HL-60 (cell line): ENCODE measurements at regions not wholly inside any gene's neighbourhood (a gene's known extent, or its start where the extent isn't known, plus 50 kb on each side); places are given as distances from the start of the nearest gene placed in this dataset.

ENCODE experiments used
- POLR2AphosphoS5 ChIP-seq: IDR thresholded peaks from 2 replicates; pipeline ENCODE4 v1.6.1; 2012; ENCODE audit warnings: low read depth
- TF ChIP-seq, protein P1 (sequence below): IDR thresholded peaks from 2 replicates; pipeline ENCODE4 v1.6.1; 2012; ENCODE audit warnings: low read depth; ENCODE audit not compliant: insufficient replicate concordance
- TF ChIP-seq, protein P2 (sequence below): IDR thresholded peaks from one replicate; pipeline ENCODE4 v1.5.1; 2011; ENCODE audit warnings: low read length, control low read depth, inconsistent platforms; ENCODE audit not compliant: insufficient read depth

DNA sequence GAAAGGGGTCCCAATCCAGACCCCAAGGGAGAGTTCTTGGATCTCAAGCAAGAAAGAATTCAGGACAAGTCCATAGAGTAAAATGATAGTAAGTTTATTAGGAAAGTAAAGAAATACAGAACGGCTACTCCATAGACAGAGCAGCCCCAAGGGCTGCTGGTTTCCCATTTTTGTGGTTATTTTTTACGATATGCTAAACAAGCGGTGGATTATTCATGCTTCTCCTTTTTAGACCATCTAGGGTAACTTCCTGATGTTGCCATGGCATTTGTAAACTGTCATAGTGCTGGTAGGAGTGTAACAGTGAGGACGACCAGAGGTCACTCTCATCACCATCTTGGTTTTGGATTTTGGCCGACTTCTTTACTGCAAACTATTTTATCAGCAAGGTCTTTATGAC is 1033.4 kb downstream of the SORCS3 start:
- no peak for TF ChIP-seq POLR2AphosphoS5
- TF ChIP-seq, protein P1, sequence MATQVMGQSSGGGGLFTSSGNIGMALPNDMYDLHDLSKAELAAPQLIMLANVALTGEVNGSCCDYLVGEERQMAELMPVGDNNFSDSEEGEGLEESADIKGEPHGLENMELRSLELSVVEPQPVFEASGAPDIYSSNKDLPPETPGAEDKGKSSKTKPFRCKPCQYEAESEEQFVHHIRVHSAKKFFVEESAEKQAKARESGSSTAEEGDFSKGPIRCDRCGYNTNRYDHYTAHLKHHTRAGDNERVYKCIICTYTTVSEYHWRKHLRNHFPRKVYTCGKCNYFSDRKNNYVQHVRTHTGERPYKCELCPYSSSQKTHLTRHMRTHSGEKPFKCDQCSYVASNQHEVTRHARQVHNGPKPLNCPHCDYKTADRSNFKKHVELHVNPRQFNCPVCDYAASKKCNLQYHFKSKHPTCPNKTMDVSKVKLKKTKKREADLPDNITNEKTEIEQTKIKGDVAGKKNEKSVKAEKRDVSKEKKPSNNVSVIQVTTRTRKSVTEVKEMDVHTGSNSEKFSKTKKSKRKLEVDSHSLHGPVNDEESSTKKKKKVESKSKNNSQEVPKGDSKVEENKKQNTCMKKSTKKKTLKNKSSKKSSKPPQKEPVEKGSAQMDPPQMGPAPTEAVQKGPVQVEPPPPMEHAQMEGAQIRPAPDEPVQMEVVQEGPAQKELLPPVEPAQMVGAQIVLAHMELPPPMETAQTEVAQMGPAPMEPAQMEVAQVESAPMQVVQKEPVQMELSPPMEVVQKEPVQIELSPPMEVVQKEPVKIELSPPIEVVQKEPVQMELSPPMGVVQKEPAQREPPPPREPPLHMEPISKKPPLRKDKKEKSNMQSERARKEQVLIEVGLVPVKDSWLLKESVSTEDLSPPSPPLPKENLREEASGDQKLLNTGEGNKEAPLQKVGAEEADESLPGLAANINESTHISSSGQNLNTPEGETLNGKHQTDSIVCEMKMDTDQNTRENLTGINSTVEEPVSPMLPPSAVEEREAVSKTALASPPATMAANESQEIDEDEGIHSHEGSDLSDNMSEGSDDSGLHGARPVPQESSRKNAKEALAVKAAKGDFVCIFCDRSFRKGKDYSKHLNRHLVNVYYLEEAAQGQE: no peak
- TF ChIP-seq, protein P2, sequence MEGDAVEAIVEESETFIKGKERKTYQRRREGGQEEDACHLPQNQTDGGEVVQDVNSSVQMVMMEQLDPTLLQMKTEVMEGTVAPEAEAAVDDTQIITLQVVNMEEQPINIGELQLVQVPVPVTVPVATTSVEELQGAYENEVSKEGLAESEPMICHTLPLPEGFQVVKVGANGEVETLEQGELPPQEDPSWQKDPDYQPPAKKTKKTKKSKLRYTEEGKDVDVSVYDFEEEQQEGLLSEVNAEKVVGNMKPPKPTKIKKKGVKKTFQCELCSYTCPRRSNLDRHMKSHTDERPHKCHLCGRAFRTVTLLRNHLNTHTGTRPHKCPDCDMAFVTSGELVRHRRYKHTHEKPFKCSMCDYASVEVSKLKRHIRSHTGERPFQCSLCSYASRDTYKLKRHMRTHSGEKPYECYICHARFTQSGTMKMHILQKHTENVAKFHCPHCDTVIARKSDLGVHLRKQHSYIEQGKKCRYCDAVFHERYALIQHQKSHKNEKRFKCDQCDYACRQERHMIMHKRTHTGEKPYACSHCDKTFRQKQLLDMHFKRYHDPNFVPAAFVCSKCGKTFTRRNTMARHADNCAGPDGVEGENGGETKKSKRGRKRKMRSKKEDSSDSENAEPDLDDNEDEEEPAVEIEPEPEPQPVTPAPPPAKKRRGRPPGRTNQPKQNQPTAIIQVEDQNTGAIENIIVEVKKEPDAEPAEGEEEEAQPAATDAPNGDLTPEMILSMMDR: no peak
